Keratinocyte (primary cell): ENCODE measurements at regions not wholly inside any gene's neighbourhood (a gene's known extent, or its start where the extent isn't known, plus 50 kb on each side); places are given as distances from the start of the nearest gene placed in this dataset.

ENCODE experiments used
- DNase-seq: peaks from one replicate; pipeline ENCODE4 v3.0.0-alpha.2; 2011; ENCODE audit warnings: low read depth, missing footprints, low spot score
- FAIRE-seq: peaks from 2 replicates; lab custom pipeline; 2011; peaks lifted over from hg19 to GRCh38; lab: Jason Lieb, UNC
- H2AFZ ChIP-seq: 2 replicates; pipeline ENCODE4 v1.6.0; 2012; ENCODE audit warnings: low read length, control low read depth, inconsistent platforms; ENCODE audit not compliant: control insufficient read depth
- H3K27ac ChIP-seq: 2 replicates; pipeline ENCODE4 v1.5.1; 2011; ENCODE audit warnings: low read length; ENCODE audit not compliant: control insufficient read depth, insufficient read depth
- H3K27me3 ChIP-seq: 3 replicates; pipeline ENCODE4 v1.6.0; 2011; ENCODE audit warnings: low read length; ENCODE audit not compliant: control insufficient read depth, insufficient read depth; ENCODE audit errors: extremely low read depth
- H3K36me3 ChIP-seq, 2 experiments: 2 replicates in 1 of 2; 3 replicates in 1 of 2; pipeline ENCODE4 v1.5.1; 2011; ENCODE audit warnings: low read length in 2 of 2, mild to moderate bottlenecking in 1 of 2; ENCODE audit not compliant: control insufficient read depth in 2 of 2, insufficient read depth in 2 of 2; ENCODE audit errors: extremely low read depth in 1 of 2
- H3K4me1 ChIP-seq: 3 replicates; pipeline ENCODE4 v1.5.1; 2011; ENCODE audit warnings: low read length; ENCODE audit not compliant: control insufficient read depth, insufficient read depth; ENCODE audit errors: extremely low read depth
- H3K4me2 ChIP-seq: 3 replicates; pipeline ENCODE4 v1.6.0; 2011; ENCODE audit warnings: low read depth, low read length; ENCODE audit not compliant: control insufficient read depth, insufficient read depth; ENCODE audit errors: extremely low read depth
- H3K4me3 ChIP-seq, 3 experiments: fragments of 200-600 bp in 1 of 3; sonication (generic) in 1 of 3; 2 replicates in 2 of 3; 3 replicates in 1 of 3; pipeline ENCODE4 v1.5.1; 2011 to 2016; ENCODE audit warnings: low read length in 3 of 3, mild to moderate bottlenecking in 3 of 3, control low read depth in 2 of 3, inconsistent platforms in 1 of 3, low read depth in 1 of 3, mixed read lengths in 1 of 3, mixed run types in 1 of 3, moderate library complexity in 1 of 3; ENCODE audit not compliant: control insufficient read depth in 2 of 3, insufficient read depth in 2 of 3; ENCODE audit errors: extremely low read depth in 1 of 3
- H3K79me2 ChIP-seq: 2 replicates; pipeline ENCODE4 v1.6.0; 2012; ENCODE audit warnings: low read length; ENCODE audit not compliant: control insufficient read depth, insufficient read depth
- H3K9ac ChIP-seq: 3 replicates; pipeline ENCODE4 v1.6.0; 2011; ENCODE audit warnings: low read length; ENCODE audit not compliant: control insufficient read depth, insufficient read depth; ENCODE audit errors: extremely low read depth
- H3K9me1 ChIP-seq: 3 replicates; pipeline ENCODE4 v1.6.0; 2011; ENCODE audit warnings: low read length; ENCODE audit not compliant: control insufficient read depth, insufficient read depth; ENCODE audit errors: extremely low read depth
- H3K9me3 ChIP-seq: 2 replicates; pipeline ENCODE4 v1.5.1; 2012; ENCODE audit warnings: low read depth, low read length; ENCODE audit not compliant: control insufficient read depth
- H4K20me1 ChIP-seq: 3 replicates; pipeline ENCODE4 v1.6.0; 2011; ENCODE audit warnings: low read length; ENCODE audit not compliant: control insufficient read depth, insufficient read depth; ENCODE audit errors: extremely low read depth
- EZH2 ChIP-seq: IDR thresholded peaks from one replicate; pipeline ENCODE4 v1.6.1; 2012; ENCODE audit warnings: inconsistent platforms, mild to moderate bottlenecking, low read length, moderate library complexity
- dilution Hi-C: fragments of 300-500 bp; cut with MboI; formaldehyde crosslinking; loops from one replicate; pipeline ENCODE4 v1.7.0; 2020; ENCODE audit warnings: low sequenced_read_pairs; ENCODE audit not compliant: extremely low pct_ligation_motif_present
- TF ChIP-seq, protein P1 (sequence below), 3 experiments: IDR thresholded peaks in 1 of 3; conservative IDR thresholded peaks in 1 of 3; optimal IDR thresholded peaks in 1 of 3; 2 replicates in 2 of 3; 3 replicates in 1 of 3; pipeline versions ENCODE3 to v1.5.1; 2011; ENCODE audit warnings: low read length in 3 of 3, mild to moderate bottlenecking in 3 of 3, moderate library complexity in 2 of 3, control low read depth in 1 of 3, inconsistent platforms in 1 of 3; ENCODE audit not compliant: insufficient read depth in 2 of 3; ENCODE audit errors: extremely low read depth in 1 of 3

- H3K4me3 ChIP-seq: no peak overlapping the region
- no peaks in the 10 kb centered on the region for H3K4me1 ChIP-seq
- no peak overlapping the region for H2AFZ ChIP-seq
- FAIRE-seq (no peak), DNase-seq (no peak)
- H3K27ac ChIP-seq: no peak overlapping the region
- TF ChIP-seq EZH2: no peak
- TF ChIP-seq, protein P1, sequence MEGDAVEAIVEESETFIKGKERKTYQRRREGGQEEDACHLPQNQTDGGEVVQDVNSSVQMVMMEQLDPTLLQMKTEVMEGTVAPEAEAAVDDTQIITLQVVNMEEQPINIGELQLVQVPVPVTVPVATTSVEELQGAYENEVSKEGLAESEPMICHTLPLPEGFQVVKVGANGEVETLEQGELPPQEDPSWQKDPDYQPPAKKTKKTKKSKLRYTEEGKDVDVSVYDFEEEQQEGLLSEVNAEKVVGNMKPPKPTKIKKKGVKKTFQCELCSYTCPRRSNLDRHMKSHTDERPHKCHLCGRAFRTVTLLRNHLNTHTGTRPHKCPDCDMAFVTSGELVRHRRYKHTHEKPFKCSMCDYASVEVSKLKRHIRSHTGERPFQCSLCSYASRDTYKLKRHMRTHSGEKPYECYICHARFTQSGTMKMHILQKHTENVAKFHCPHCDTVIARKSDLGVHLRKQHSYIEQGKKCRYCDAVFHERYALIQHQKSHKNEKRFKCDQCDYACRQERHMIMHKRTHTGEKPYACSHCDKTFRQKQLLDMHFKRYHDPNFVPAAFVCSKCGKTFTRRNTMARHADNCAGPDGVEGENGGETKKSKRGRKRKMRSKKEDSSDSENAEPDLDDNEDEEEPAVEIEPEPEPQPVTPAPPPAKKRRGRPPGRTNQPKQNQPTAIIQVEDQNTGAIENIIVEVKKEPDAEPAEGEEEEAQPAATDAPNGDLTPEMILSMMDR (optimal IDR thresholded peaks at IDR 0.05 in 1 of 3, IDR thresholded peaks at IDR 0.05 in 1 of 3, conservative IDR thresholded peaks at IDR 0.05 in 1 of 3; ENCODE audit: extremely low read depth in 1 of 3, insufficient read depth in 2 of 3, low read length in 3 of 3): no peak
- no peak overlapping the region for H3K9ac ChIP-seq
- H3K9me1 ChIP-seq: no peaks in the 10 kb centered on the region
- dilution Hi-C loops: no loop called here
- H3K4me2 ChIP-seq: no peak overlapping the region
- H3K36me3 ChIP-seq: no peaks in the 10 kb centered on the region
- no peaks in the 10 kb centered on the region for H4K20me1 ChIP-seq
- peaks cover 19% of the 10 kb centered on the region for H3K27me3 ChIP-seq
- H3K79me2 ChIP-seq: no peaks in the 10 kb centered on the region
- no peaks in the 10 kb centered on the region for H3K9me3 ChIP-seq
Observed at GRCh38 chr3:13700362-13700761, 151.4 kb downstream of the FBLN2 start.

GRCh38 chr3:13696699-13697098, 147.8 kb downstream of the FBLN2 start:
- no peaks in the 10 kb centered on the region for H3K4me1 ChIP-seq
- H3K4me3 ChIP-seq: no peak overlapping the region
- H3K9me3 ChIP-seq: no peaks in the 10 kb centered on the region
- dilution Hi-C loops: no loop called here
- no peaks in the 10 kb centered on the region for H3K9me1 ChIP-seq
- H2AFZ ChIP-seq: no peak overlapping the region
- H3K27me3 ChIP-seq: peaks cover 35% of the 10 kb centered on the region
- TF ChIP-seq EZH2: no peak
- TF ChIP-seq, protein P1 (optimal IDR thresholded peaks at IDR 0.05 in 1 of 3, IDR thresholded peaks at IDR 0.05 in 1 of 3, conservative IDR thresholded peaks at IDR 0.05 in 1 of 3; ENCODE audit: extremely low read depth in 1 of 3, insufficient read depth in 2 of 3, low read length in 3 of 3): no peak
- H3K36me3 ChIP-seq: no peaks in the 10 kb centered on the region
- DNase-seq: no peak
- FAIRE-seq: no peak
- H3K79me2 ChIP-seq: no peaks in the 10 kb centered on the region
- no peak overlapping the region for H3K9ac ChIP-seq
- no peak overlapping the region for H3K27ac ChIP-seq
- H3K4me2 ChIP-seq: no peak overlapping the region
- no peaks in the 10 kb centered on the region for H4K20me1 ChIP-seq
